Fibroblast of skin of left quadriceps (primary cell): ENCODE measurements at regions not wholly inside any gene's neighbourhood (a gene's known extent, or its start where the extent isn't known, plus 50 kb on each side); places are given as distances from the start of the nearest gene placed in this dataset.

ENCODE experiments used
- DNase-seq, 2 experiments: peaks; one replicate each; pipeline ENCODE4 v3.0.0-alpha.2; 2013; ENCODE audit warnings: low read depth in 2 of 2

DNA sequence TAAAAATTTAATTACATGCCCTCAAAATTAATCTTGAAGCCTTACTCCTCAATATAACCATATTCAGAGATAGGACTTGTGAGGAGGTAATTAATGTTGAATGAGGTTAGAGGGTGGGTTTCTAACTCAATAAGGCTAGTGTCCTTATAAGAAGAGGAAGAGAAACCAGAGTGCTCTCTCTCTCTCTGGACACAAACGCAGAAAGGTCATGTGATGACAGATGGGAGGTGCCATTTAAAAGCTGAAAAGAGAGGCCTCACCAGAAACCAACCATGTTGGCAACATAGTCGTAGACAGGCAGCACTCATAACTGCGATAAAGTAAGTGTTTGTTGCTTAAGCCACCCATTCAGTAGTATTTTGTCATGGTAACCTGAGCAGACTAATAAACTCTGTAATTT lies 378.5 kb upstream of the LMO3 start:
- DNase-seq: no peak

DNA sequence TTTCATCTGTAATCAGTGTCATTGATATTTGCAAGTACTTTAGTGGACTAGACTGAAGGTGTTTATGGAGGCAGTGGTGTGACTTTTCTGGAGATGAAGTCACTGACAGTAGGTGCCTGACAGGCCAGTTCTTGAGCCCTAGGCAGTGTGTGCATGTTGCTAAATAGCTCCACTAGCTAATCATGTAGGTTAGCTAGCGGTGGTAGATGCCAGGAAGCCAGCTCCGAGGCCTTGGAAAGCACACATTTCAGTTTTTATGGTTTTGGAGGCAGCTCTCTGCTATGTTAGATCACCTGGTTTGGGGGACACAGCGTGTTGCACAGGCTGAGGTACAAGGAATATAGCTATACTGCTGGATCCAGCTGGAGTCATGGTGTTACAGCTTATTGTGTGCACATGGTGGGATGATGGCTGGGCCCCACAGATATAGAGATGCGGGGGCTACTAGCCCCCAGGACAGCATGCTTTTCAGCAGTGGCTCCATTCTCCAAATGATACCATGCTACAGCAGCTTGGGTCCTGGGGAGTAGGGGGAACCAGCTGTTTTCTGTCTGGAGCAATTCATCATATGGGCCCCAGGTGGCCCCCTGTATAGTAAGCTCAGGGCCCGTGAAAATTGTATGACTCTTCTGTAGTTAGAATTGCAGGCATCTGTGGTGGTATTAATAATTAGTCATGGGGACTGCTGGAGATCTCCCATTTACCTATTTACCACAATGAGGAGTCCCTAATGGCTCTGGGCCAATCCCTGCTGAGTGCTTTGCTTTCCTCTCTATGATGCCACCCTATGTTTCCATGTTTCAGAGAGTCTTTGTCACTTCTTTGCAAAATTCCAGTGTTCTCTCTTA lies 367.2 kb upstream of the LMO3 start:
- no peak for DNase-seq

- DNase-seq: no peak
Observed at GRCh38 chr12:16962889-16963288, 356.9 kb upstream of the LMO3 start.

GRCh38 chr12:16955083-16955657 lies 349.2 kb upstream of the LMO3 start:
- peak in 1 of 2 experiments; percentile 1 for DNase-seq

DNA sequence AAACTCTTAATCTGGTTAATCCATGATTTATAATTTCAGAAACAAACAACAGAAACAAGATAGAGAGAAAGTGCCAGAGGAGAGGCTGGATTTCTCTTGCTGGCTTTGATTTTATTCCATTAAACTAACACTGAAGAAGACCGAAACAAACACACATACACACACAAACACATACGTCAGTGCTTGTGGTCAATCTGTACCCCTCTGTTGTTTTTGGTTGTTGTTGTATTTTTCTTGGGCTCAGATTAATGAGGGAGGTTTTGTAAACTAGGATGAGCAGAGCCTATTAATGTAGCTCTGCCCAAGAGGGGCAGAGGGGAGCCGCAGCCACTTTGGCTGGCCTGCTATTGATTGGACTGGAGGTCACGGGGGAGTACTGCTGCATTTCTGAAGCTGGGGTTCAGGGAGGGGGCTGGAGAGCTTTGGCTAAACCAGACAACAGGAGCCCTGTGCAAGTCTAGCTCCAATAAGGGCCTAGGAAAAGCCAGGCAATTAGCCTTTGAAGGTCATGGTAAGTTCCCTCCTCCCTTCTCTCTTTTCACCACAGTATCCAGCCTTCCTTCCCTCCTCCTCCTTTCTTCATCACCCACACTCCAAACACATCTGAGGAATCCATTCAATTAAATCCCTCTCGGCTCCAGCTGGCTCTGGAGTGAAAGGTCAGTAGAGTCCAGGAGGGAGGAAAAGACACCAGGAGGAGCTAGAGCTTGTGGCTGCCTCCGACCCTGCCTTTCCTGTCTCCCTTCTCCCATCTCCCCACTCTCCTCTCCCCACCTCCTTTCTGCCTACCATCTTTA lies 344.1 kb upstream of the LMO3 start:
- DNase-seq: no peak

DNA sequence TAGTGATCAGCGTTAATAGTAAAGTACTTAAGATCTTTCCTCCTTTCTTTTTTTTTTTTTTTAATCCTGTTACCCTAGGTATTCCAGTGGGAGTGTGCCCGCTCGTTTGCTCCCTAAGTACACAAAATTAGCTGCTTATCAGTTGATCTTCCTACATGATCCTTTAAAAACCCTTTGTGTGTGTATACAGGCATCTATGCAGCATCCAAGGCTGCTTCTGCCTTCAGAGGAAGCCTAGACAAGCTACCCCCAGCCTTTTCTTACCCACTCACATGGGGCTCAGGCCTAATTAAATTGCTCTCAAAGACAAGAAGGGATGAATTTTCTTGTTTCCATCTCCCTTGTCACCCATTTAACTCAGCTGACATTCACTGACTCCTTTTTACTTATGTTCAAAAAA lies 343.4 kb upstream of the LMO3 start:
- DNase-seq: no peak

DNA sequence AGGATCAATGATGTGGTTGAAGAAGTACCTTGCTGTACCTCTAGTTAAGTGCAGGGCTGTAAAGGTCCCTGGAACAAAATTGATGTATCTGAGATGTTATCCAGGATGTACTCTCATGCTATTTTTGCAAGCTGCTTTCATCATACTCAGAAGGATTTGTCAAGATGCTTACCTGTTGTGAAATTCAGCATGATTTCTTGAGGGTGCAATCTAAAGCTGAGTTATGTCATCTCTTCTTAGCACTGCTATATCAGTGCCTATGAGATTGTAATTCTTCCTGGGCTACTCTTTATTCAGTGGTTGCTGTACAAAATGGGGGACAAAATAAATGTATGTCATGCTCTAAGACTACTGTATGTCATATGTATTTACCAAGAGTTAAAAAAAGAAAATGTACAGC lies 340.7 kb upstream of the LMO3 start:
- no peak for DNase-seq

- DNase-seq: no peak
Observed at GRCh38 chr12:16939871-16940306, 333.9 kb upstream of the LMO3 start.

- no peak for DNase-seq
Observed at GRCh38 chr12:16927259-16927658, 321.3 kb upstream of the LMO3 start.

DNA sequence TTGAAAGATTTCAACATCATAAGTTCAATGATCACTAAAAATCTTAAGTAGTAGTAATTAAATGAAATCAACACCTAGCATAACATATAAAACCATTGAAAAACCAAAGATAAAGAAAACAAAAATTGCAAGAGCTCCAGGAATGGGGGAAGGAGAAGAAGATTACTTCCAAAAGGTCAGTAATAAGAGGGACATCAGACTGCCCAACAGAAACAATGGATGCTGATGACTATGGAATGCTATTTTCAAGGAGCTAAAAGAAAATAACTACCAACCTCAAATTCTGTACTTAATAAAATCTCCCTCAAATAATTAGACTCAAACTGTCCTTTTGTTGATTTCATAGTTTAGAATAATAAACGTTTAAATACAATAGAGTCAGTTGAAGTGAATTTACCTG lies 314.5 kb upstream of the LMO3 start:
- DNase-seq: no peak

DNA sequence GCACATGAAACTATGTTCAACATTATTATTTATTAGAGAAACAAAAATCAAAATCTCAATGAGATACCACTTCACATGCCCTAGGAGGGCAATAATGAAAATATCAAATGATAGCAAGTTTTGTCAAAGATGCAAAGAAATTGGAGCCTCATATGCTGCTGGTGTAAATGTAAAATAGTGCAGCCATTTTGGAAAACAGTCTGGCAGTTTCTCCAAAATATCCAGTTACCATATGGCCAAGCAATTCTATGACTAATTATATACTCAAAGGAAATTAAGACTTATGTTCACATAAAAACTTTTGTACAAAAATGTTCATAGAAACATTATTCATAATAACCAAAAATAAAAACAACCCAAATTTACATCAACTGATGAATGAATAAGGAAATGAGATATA lies 313.6 kb upstream of the LMO3 start:
- no peak for DNase-seq

GRCh38 chr12:16914853-16915252 lies 308.9 kb upstream of the LMO3 start:
- no peak for DNase-seq

DNA sequence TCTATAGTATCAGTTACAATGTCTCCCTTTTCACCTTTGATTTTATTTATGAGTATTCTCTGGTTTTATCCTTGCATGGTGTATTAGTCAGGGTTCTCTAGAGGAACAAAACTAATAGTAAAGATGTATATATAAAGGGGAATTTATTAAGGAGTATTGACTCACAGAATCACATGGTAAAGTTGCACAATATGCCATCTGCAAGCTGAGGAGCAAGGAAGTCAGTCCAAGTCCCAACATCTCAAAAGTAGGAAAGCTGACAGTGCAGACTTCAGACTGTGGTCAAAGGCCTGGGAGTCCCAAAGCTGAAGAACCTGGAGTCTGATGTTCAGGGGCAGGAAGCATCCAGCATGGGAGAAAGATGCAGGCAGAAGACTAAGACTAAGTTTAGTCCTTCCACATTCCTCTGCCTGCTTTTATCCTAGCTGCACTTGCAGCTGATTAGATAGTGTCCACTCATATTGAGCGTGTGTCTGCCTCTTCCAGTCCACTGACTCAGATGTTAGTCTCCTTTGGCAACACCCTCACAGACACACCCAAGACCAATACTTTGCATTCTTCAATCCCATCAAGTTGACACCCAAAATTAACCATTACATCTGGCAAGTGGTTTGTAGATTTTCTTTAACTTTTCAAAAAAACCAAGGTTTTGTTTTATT lies 308.0 kb upstream of the LMO3 start:
- no peak for DNase-seq

DNA sequence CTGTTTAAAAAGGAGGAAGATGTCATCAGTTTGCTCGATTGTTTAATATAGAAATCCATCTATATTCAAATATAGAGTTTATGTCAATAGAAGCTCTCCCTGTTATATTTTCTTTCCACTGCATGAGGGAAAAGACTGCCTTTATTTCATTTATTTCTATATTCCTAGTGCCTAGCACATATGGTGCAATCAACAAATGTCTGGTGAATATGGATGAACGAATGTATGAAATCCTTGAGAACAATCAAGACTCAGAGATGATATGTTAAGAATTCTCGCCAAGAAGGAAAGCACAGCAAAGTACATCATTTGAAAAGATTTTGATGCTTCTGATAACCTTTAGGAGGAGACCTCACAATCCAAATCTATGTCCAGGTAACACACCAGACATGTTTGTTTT lies 296.0 kb upstream of the LMO3 start:
- no peak for DNase-seq

DNA sequence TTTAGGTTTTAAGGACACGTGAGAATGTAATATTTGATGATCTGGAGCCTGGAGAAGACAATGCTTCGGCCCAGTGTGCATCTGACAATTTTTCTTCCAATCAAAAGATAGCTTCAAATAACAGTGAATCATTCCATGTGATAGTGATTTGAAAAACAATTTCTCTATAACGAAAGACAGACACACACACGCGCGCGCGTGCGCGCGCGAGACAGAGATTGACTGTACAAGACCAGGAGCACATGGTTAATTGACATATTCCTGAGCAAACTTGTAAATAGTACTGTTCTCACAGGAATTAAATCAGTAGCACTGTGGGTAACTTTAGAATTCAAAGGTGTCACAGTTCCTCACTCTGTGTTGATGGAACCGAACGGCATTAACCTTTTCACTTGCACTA lies 287.5 kb upstream of the LMO3 start:
- DNase-seq: no peak

GRCh38 chr12:16891673-16892072 lies 285.7 kb upstream of the LMO3 start:
- no peak for DNase-seq

DNA sequence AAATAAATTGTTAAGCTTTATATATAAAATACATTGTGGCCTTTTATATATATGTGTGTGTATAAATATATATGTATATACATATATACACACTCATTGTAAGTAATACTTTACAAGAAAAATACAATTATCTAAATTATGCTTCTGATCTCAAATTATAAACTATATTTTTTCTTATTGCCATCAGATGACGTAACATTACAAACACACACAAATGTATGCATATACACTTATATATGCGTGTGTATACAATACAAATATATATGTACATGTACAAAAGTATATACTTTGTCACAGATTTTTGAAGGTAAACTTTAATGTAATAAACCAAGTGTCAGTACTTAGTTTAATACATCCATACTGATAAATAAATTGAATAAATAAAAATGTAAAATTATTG lies 278.9 kb upstream of the LMO3 start:
- DNase-seq: no peak

DNA sequence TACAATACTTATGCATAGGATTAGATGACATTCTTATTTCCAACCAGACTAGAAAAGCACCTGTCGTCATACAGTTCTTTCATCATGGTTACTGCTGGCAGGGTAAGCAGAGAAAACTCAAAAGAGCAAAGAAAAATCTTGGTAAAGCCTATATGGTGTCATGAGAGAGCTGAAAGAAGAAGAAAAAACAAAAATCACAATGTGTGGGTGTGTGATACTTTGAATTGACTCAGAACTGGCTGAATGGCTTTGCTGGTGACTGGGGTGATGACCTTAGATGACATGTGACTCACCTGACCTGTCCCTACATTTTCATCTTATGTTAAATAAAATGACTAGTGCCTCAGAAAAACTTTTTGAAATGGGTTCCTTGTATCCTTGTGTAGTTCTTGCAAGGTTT lies 278.1 kb upstream of the LMO3 start:
- DNase-seq: no peak

- DNase-seq: no peak
Observed at GRCh38 chr12:16881986-16882570, 276.1 kb upstream of the LMO3 start.

GRCh38 chr12:16880864-16881285 lies 274.9 kb upstream of the LMO3 start:
- DNase-seq: no peak

DNA sequence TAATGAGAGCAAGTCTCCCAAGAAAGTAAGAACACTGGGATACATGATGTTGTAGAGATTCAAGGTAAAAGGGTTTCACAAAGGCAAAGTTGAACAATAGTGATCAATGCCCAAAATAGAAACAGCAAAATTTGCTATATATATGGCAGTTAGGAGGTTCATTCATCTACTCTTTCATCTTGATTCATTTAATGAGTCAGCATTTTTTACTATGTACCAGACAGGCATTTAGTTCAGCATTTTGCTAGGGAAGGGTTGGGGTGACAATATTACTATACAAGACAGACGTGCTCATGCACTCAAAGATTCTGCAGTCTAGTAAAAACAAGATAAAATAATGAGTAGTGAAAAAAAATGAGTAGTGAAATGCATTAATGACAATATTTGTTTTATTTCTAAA lies 264.9 kb upstream of the LMO3 start:
- no peak for DNase-seq

- no peak for DNase-seq
Observed at GRCh38 chr12:16863742-16864141, 257.8 kb upstream of the LMO3 start.
